Esophagus squamous epithelium (tissue), 5 donors: ENCODE measurements at regions not wholly inside any gene's neighbourhood (a gene's known extent, or its start where the extent isn't known, plus 50 kb on each side); places are given as distances from the start of the nearest gene placed in this dataset.

Experiments
- DNase-seq: peaks from one replicate; lab custom pipeline; 2025; lab: John Stamatoyannopoulos, UW
- H3K27ac ChIP-seq, 4 donors: fragments of 200-600 bp; sonication (generic); one replicate each; pipeline ENCODE4 v1.5.1; 2016 to 2019; ENCODE audit warnings: mild to moderate bottlenecking in 1 of 4
- H3K27me3 ChIP-seq, 4 donors: fragments of 200-600 bp; sonication (generic); 1 replicate in 3 of 4; 2 replicates in 1 of 4; pipeline versions ENCODE4 v1.5.1 to v1.6.0; 2017 to 2021; ENCODE audit warnings: antibody characterized with exemption in 1 of 4
- H3K36me3 ChIP-seq, 3 donors: fragments of 200-600 bp; sonication (generic); one replicate each; pipeline ENCODE4 v1.5.1; 2016 to 2019
- H3K4me1 ChIP-seq, 3 donors: fragments of 200-600 bp; sonication (generic); one replicate each; pipeline ENCODE4 v1.5.1; 2017 to 2019
- H3K4me3 ChIP-seq, 4 donors: fragments of 200-600 bp; sonication (generic); 1 replicate in 3 of 4; 2 replicates in 1 of 4; pipeline ENCODE4 v1.5.1; 2016 to 2019; ENCODE audit warnings: mild to moderate bottlenecking in 2 of 4, moderate library complexity in 1 of 4
- H3K9me3 ChIP-seq, 3 donors: fragments of 200-600 bp; sonication (generic); one replicate each; pipeline ENCODE4 v1.5.1; 2016 to 2019
- CTCF ChIP-seq, 6 experiments: fragments of 450-650 bp in 4 of 6; fragments of 200-600 bp in 2 of 6; sonication (generic) in 2 of 6; IDR thresholded peaks; one replicate each; pipeline ENCODE4 v1.5.1; 2016 to 2019; ENCODE audit warnings: antibody characterized with exemption in 6 of 6, mild to moderate bottlenecking in 4 of 6, moderate library complexity in 4 of 6
- POLR2A ChIP-seq, 4 donors: fragments of 450-650 bp; IDR thresholded peaks; one replicate each; pipeline ENCODE4 v1.6.1; 2017; ENCODE audit warnings: antibody characterized with exemption in 4 of 4, mild to moderate bottlenecking in 4 of 4, moderate library complexity in 3 of 4
- WGBS, 2 donors: methylation state at CpG; one replicate each; pipeline ENCODE4 v1.1.5; 2018; 5-methylcytosine and 5-hydroxymethylcytosine counted together
- intact Hi-C: fragments of 100-400 bp; cut with DNase I; formaldehyde crosslinking; loops from one replicate; pipeline ENCODE4 v1.15.0; 2022
- donor health status: DM: yes; HTN: yes; CAD: no.

GRCh38 chr14:98966475-98967162, 305.4 kb downstream of the BCL11B start:
- no peak for DNase-seq
- Histone ChIP-seq H3K36me3 (no peaks in the 10 kb centered on the region), H3K4me1 (peaks cover 4 to 14% (median 5%) of the 10 kb centered on the region in 3 donors), H3K27ac (no peak overlapping the region), H3K4me3 (no peak overlapping the region), H3K27me3 (peaks cover 0 to 12% (median 0%) of the 10 kb centered on the region in 4 donors), H3K9me3 (no peaks in the 10 kb centered on the region)
- 41 to 59% methylated on average over 5 to 6 of the region's 6 CpGs for WGBS, 2 donors
- intact Hi-C loops: no loop called here
- TF ChIP-seq POLR2A (IDR thresholded peaks at IDR 0.05) (no peak), CTCF (IDR thresholded peaks at IDR 0.05) (no peak)

- Histone ChIP-seq H3K4me3 (no peak overlapping the region), H3K27ac (no peak overlapping the region), H3K9me3 (no peaks in the 10 kb centered on the region), H3K27me3 (no peaks in the 10 kb centered on the region), H3K4me1 (no peaks in the 10 kb centered on the region), H3K36me3 (no peaks in the 10 kb centered on the region)
- intact Hi-C loops: no loop called here
- no peak for DNase-seq
- TF ChIP-seq POLR2A (IDR thresholded peaks at IDR 0.05): no peak
- no peak for TF ChIP-seq CTCF (IDR thresholded peaks at IDR 0.05)
- 92 to 100% methylated on average over 1 of the region's 1 CpG for WGBS, 2 donors
Measured at GRCh38 chr14:98974113-98974512, 297.9 kb downstream of the BCL11B start.

GRCh38 chr14:98976271-98976670, 295.7 kb downstream of the BCL11B start:
- Histone ChIP-seq H3K4me1 (no peaks in the 10 kb centered on the region), H3K4me3 (no peak overlapping the region)
- TF ChIP-seq CTCF (IDR thresholded peaks at IDR 0.05) (no peak), POLR2A (IDR thresholded peaks at IDR 0.05) (no peak)

GRCh38 chr14:98977451-98977850, 294.5 kb downstream of the BCL11B start:
- H3K36me3 ChIP-seq: no peaks in the 10 kb centered on the region
- DNase-seq: no peak
- TF ChIP-seq POLR2A (IDR thresholded peaks at IDR 0.05) (no peak), CTCF (IDR thresholded peaks at IDR 0.05) (no peak)
- no peaks in the 10 kb centered on the region for H3K9me3 ChIP-seq
- H3K4me3 ChIP-seq: no peak overlapping the region
- intact Hi-C loops: no loop called here
- no peak overlapping the region for H3K27ac ChIP-seq
- no peaks in the 10 kb centered on the region for H3K27me3 ChIP-seq
- H3K4me1 ChIP-seq: no peaks in the 10 kb centered on the region

More at GRCh38 chr14:98976271-98976670, 295.7 kb downstream of the BCL11B start:
- no peaks in the 10 kb centered on the region for H3K9me3 ChIP-seq
- H3K27me3 ChIP-seq: no peaks in the 10 kb centered on the region
- H3K36me3 ChIP-seq: no peaks in the 10 kb centered on the region
- intact Hi-C loops: no loop called here
- DNase-seq: no peak
- no peak overlapping the region for H3K27ac ChIP-seq
- 51 to 71% methylated on average over 3 of the region's 3 CpGs for WGBS, 2 donors

GRCh38 chr14:98982986-98983385, 289.0 kb downstream of the BCL11B start:
- Histone ChIP-seq H3K27me3 (no peaks in the 10 kb centered on the region), H3K27ac (no peak overlapping the region), H3K36me3 (no peaks in the 10 kb centered on the region), H3K4me3 (no peak overlapping the region), H3K9me3 (no peaks in the 10 kb centered on the region), H3K4me1 (no peaks in the 10 kb centered on the region)
- DNase-seq: no peak
- TF ChIP-seq POLR2A (IDR thresholded peaks at IDR 0.05) (no peak), CTCF (IDR thresholded peaks at IDR 0.05) (no peak)
- intact Hi-C loops: no loop called here
- WGBS, 2 donors: 69 to 82% methylated on average over 8 of the region's 8 CpGs
